HCT116 (cell line): ENCODE measurements at regions not wholly inside any gene's neighbourhood (a gene's known extent, or its start where the extent isn't known, plus 50 kb on each side); places are given as distances from the start of the nearest gene placed in this dataset.

Experiments used
- ATAC-seq: fragments of 200-7000 bp; cut with Tn5 transposase; 2 replicates; pipeline ENCODE4 v1.9.1; 2020; ENCODE audit warnings: mild to moderate bottlenecking, moderate library complexity
- BruUV-seq: library from RNA; stranded (reverse); fragments of 400-500 nt; replicated peaks from 2 replicates; lab custom pipeline; 2021; lab: Mats Ljungman, UMichigan
- CTCF ChIA-PET: fragments of 300-600 bp; sonication (Branson Sonifier 250); formaldehyde crosslinking; loops from one replicate; lab custom pipeline; 2021; ENCODE audit warnings: antibody characterized with exemption; lab: Charles Lee
- POLR2A ChIA-PET: fragments of 300-600, 350-600 bp; sonication (Branson Sonifier 250); formaldehyde crosslinking; loops from one replicate; lab custom pipeline; 2021; ENCODE audit warnings: antibody characterized with exemption; lab: Charles Lee
- RAD21 ChIA-PET, 2 experiments: fragments of 300-600 bp; sonication (Branson Sonifier 250); formaldehyde crosslinking; loops; one replicate each; lab custom pipeline; 2023; ENCODE audit warnings: low total read pairs in 2 of 2; ENCODE audit not compliant: uncharacterized antibody in 2 of 2, unreplicated experiment in 2 of 2, low non-redundant PET in 1 of 2; lab: Charles Lee
- DNase-seq: peaks from one replicate; pipeline ENCODE4 v3.0.0-alpha.2; 2010; ENCODE audit warnings: low read depth, low spot score
- H2AFZ ChIP-seq: fragments of 200-600 bp; shearing (Covaris generic), sonication (generic); 2 replicates; pipeline ENCODE4 v1.6.1; 2017; ENCODE audit warnings: low read depth, mixed run types, mixed read lengths, antibody characterized with exemption, low read length; ENCODE audit not compliant: poor library complexity, severe bottlenecking
- H3K27ac ChIP-seq: 2 replicates; pipeline ENCODE4 v1.5.1; 2012; ENCODE audit warnings: low read depth, low read length
- H3K27me3 ChIP-seq: fragments of 200-600 bp; sonication (generic); 2 replicates; pipeline ENCODE4 v1.6.1; 2016; ENCODE audit warnings: mixed run types, low read length, mixed read lengths; ENCODE audit not compliant: insufficient read depth
- H3K36me3 ChIP-seq, 2 experiments: fragments of 200-500 bp in 1 of 2; fragments of 200-600 bp in 1 of 2; sonication (Bioruptor generic) in 1 of 2; sonication (generic) in 1 of 2; 2 replicates each; pipeline versions ENCODE4 v1.5.1 to v1.6.1; 2014 to 2016; ENCODE audit warnings: low read length in 2 of 2, inconsistent platforms in 1 of 2, mixed read lengths in 1 of 2, mixed run types in 1 of 2; ENCODE audit not compliant: insufficient read depth in 2 of 2, control insufficient read depth in 1 of 2
- H3K4me1 ChIP-seq, 2 experiments: fragments of 200-600 bp in 1 of 2; sonication (generic) in 1 of 2; 2 replicates each; pipeline versions ENCODE4 v1.5.1 to v1.6.1; 2012 to 2017; ENCODE audit warnings: low read length in 2 of 2, inconsistent platforms in 1 of 2, mild to moderate bottlenecking in 1 of 2, mixed read lengths in 1 of 2, mixed run types in 1 of 2, moderate library complexity in 1 of 2; ENCODE audit not compliant: insufficient read depth in 2 of 2, control insufficient read depth in 1 of 2
- H3K4me2 ChIP-seq: fragments of 200-600 bp; sonication (generic); 2 replicates; pipeline ENCODE4 v1.6.1; 2017; ENCODE audit warnings: mixed run types, low read length, mixed read lengths
- H3K4me3 ChIP-seq, 2 experiments: fragments of 200-600 bp in 1 of 2; sonication (generic) in 1 of 2; replicated peaks in 1 of 2; 2 replicates each; pipeline ENCODE4 v1.5.1; 2011 to 2016; ENCODE audit warnings: low read length in 2 of 2, control low read depth in 1 of 2, low read depth in 1 of 2, mild to moderate bottlenecking in 1 of 2, mixed read lengths in 1 of 2, mixed run types in 1 of 2
- H3K79me2 ChIP-seq: fragments of 200-600 bp; sonication (generic); 2 replicates; pipeline ENCODE4 v1.6.1; 2017; ENCODE audit warnings: mild to moderate bottlenecking, mixed run types, low read length, moderate library complexity, mixed read lengths; ENCODE audit not compliant: insufficient read depth
- H3K9ac ChIP-seq: fragments of 200-600 bp; sonication (generic); 2 replicates; pipeline ENCODE4 v1.6.1; 2016; ENCODE audit warnings: low read length, mixed read lengths
- H3K9me2 ChIP-seq: fragments of 200-600 bp; sonication (generic), shearing (Covaris generic); 2 replicates; pipeline ENCODE4 v1.6.1; 2017; ENCODE audit warnings: mixed run types, mild to moderate bottlenecking, moderate library complexity; ENCODE audit not compliant: insufficient read depth
- H3K9me3 ChIP-seq, 2 experiments: fragments of 200-500 bp in 1 of 2; fragments of 200-600 bp in 1 of 2; sonication (Bioruptor generic) in 1 of 2; sonication (generic) in 1 of 2; 2 replicates each; pipeline ENCODE4 v1.6.1; 2014 to 2017; ENCODE audit warnings: low read length in 2 of 2, mixed read lengths in 2 of 2, inconsistent platforms in 1 of 2, low read depth in 1 of 2, mild to moderate bottlenecking in 1 of 2, mixed run types in 1 of 2, moderate library complexity in 1 of 2; ENCODE audit not compliant: control insufficient read depth in 1 of 2, insufficient read depth in 1 of 2
- H4K20me1 ChIP-seq: fragments of 200-600 bp; sonication (generic), shearing (Covaris generic); 2 replicates; pipeline ENCODE4 v1.6.1; 2017; ENCODE audit warnings: mixed run types, mild to moderate bottlenecking, moderate library complexity; ENCODE audit not compliant: insufficient read depth
- ATF3 ChIP-seq: IDR thresholded peaks from 2 replicates; pipeline ENCODE4 v1.6.1; 2012
- CBX3 ChIP-seq: IDR thresholded peaks from 2 replicates; pipeline ENCODE4 v1.6.1; 2012; ENCODE audit warnings: low read depth
- CTCF ChIP-seq, 3 experiments: fragments of 200-600 bp in 1 of 3; sonication (generic) in 1 of 3; IDR thresholded peaks in 2 of 3; conservative IDR thresholded peaks in 1 of 3; 2 replicates each; pipeline ENCODE4 v1.5.1; 2012 to 2017; ENCODE audit warnings: low read depth in 2 of 3, low read length in 2 of 3, antibody characterized with exemption in 1 of 3, borderline replicate concordance in 1 of 3, control low read depth in 1 of 3, mild to moderate bottlenecking in 1 of 3, mixed read lengths in 1 of 3, mixed run types in 1 of 3, moderate library complexity in 1 of 3; ENCODE audit not compliant: insufficient read depth in 1 of 3
- EGR1 ChIP-seq: IDR thresholded peaks from 2 replicates; pipeline ENCODE4 v1.6.1; 2012; ENCODE audit warnings: low read depth
- ELF1 ChIP-seq: IDR thresholded peaks from 2 replicates; pipeline ENCODE4 v1.6.1; 2012; ENCODE audit warnings: low read depth, borderline replicate concordance
- EZH2phosphoT487 ChIP-seq: fragments of 200-600 bp; IDR thresholded peaks from 2 replicates; pipeline ENCODE4 v1.6.1; 2018; ENCODE audit warnings: antibody characterized with exemption, borderline replicate concordance
- FOSL1 ChIP-seq: IDR thresholded peaks from 2 replicates; pipeline ENCODE4 v1.6.1; 2012; ENCODE audit warnings: low read depth
- JUND ChIP-seq: IDR thresholded peaks from 2 replicates; pipeline ENCODE4 v1.6.1; 2012
- MAX ChIP-seq: IDR thresholded peaks from 2 replicates; pipeline ENCODE4 v1.6.1; 2012
- POLR2A ChIP-seq: IDR thresholded peaks from 2 replicates; pipeline ENCODE4 v1.7.0; 2011; ENCODE audit warnings: borderline replicate concordance; ENCODE audit not compliant: insufficient read depth, insufficient read length; ENCODE audit errors: extremely low read depth
- RAD21 ChIP-seq: IDR thresholded peaks from 2 replicates; pipeline ENCODE4 v1.6.1; 2012; ENCODE audit warnings: low read depth, mild to moderate bottlenecking
- REST ChIP-seq: IDR thresholded peaks from 2 replicates; pipeline ENCODE4 v1.6.1; 2012; ENCODE audit warnings: low read depth
- SIN3A ChIP-seq: IDR thresholded peaks from 2 replicates; pipeline ENCODE4 v1.6.1; 2012; ENCODE audit warnings: low read depth
- SP1 ChIP-seq: IDR thresholded peaks from 2 replicates; pipeline ENCODE4 v1.6.1; 2012; ENCODE audit warnings: low read depth
- SRF ChIP-seq: IDR thresholded peaks from 2 replicates; pipeline ENCODE4 v1.6.1; 2012; ENCODE audit warnings: low read depth
- TCF7L2 ChIP-seq: IDR thresholded peaks from 2 replicates; pipeline ENCODE4 v1.7.0; 2011; ENCODE audit warnings: borderline replicate concordance, inconsistent platforms; ENCODE audit not compliant: insufficient read depth, insufficient read length; ENCODE audit errors: extremely low read depth
- YY1 ChIP-seq: IDR thresholded peaks from 2 replicates; pipeline ENCODE4 v1.6.1; 2011; ENCODE audit warnings: low read length, low read depth, moderate library complexity, mild to moderate bottlenecking; ENCODE audit not compliant: insufficient replicate concordance; ENCODE audit errors: extremely low read depth
- ZBTB33 ChIP-seq: IDR thresholded peaks from 2 replicates; pipeline ENCODE4 v1.6.1; 2011; ENCODE audit warnings: mild to moderate bottlenecking, low read length, moderate library complexity; ENCODE audit not compliant: insufficient replicate concordance; ENCODE audit errors: extremely low read depth
- ZFX ChIP-seq: fragments of 450-650 bp; IDR thresholded peaks from 2 replicates; pipeline ENCODE4 v1.6.1; 2017
- ZNF274 ChIP-seq: fragments of 200-500 bp; sonication (Bioruptor generic); IDR thresholded peaks from 2 replicates; pipeline ENCODE4 v1.6.1; 2014; ENCODE audit warnings: mild to moderate bottlenecking, low read depth, low read length, inconsistent platforms
- intact Hi-C: fragments of 100-400 bp; cut with micrococcal nuclease; formaldehyde crosslinking; loops from 2 replicates; pipeline ENCODE4 v1.10.0; 2022

DNA sequence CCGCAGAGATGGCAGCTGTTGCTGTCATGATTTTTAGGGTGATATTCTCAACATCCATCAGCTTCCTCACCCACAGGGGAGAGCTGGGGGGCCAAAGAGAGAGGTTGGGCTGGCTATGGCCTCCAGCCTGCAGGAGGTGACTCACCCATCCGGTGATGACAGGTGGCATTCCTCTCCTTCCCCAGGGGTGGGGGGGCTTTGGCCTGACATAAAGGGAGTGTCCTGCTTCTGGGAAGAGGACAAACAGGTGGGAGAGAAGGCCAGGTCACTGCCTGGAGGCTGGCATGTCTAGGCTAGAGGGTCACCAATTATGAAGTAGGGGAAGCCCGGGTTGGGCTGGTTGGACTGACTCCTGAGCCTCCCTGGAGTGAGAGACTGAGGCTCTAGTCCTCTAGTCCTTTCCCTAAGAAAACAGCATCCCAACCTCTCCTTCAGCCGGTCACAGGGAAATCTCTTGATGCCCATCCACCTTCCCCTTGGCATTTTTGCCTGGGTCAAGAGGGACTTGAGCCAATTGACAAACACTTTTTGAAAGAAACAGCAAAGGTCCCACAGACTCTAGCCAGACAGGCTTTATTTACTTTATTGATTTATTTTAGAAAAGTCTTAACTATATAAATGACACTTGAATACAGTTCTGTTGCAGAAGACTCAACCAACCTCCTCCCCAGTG lies 79.8 kb upstream of the ZNF716 start:
- H3K27me3 ChIP-seq = no peaks in the 10 kb centered on the region
- H3K4me3 ChIP-seq = no peak overlapping the region
- no peaks in the 10 kb centered on the region for H3K4me1 ChIP-seq
- no peaks in the 10 kb centered on the region for H3K9me2 ChIP-seq
- H3K4me2 ChIP-seq = no peak overlapping the region
- intact Hi-C loops = no loop called here
- no peak overlapping the region for H2AFZ ChIP-seq
- no peaks in the 10 kb centered on the region for H4K20me1 ChIP-seq
- TF ChIP-seq ZBTB33 = no peak
- no peak for TF ChIP-seq POLR2A
- TF ChIP-seq ZFX = no peak
- TF ChIP-seq ATF3 = no peak
- TF ChIP-seq MAX = no peak
- TF ChIP-seq JUND = no peak
- TF ChIP-seq TCF7L2 = no peak
- TF ChIP-seq YY1 = no peak
- TF ChIP-seq FOSL1 = no peak
- TF ChIP-seq SIN3A = no peak
- TF ChIP-seq CBX3 = no peak
- TF ChIP-seq CTCF (IDR thresholded peaks at IDR 0.05 in 2 of 3, conservative IDR thresholded peaks at IDR 0.05 in 1 of 3; ENCODE audit: borderline replicate concordance in 1 of 3, insufficient read depth in 1 of 3, low read depth in 2 of 3, low read length in 2 of 3) = no peak
- TF ChIP-seq ELF1 = no peak
- TF ChIP-seq EGR1 = no peak
- no peak for TF ChIP-seq SP1
- TF ChIP-seq ZNF274 = no peak
- TF ChIP-seq REST = no peak
- TF ChIP-seq RAD21 = no peak
- TF ChIP-seq SRF = no peak
- TF ChIP-seq EZH2phosphoT487 = no peak
- ATAC-seq = no peak
- H3K9me3 ChIP-seq = peaks cover 0 to 28% of the 10 kb centered on the region in 2 experiments; a peak in 2 of 4 replicates
- ChIA-PET CTCF (no interaction called here), POLR2A (no interaction called here), RAD21 (no interaction called here)
- H3K27ac ChIP-seq = no peak overlapping the region
- no peak for DNase-seq
- H3K79me2 ChIP-seq = no peaks in the 10 kb centered on the region
- H3K9ac ChIP-seq = no peak overlapping the region
- H3K36me3 ChIP-seq = no peaks in the 10 kb centered on the region
- no TSS peak for BruUV-seq
